HL-60 (cell line): ENCODE measurements at regions not wholly inside any gene's neighbourhood (a gene's known extent, or its start where the extent isn't known, plus 50 kb on each side); places are given as distances from the start of the nearest gene placed in this dataset.

Source experiments
- DNase-seq, 2 experiments: peaks; one replicate each; pipeline ENCODE4 v3.0.0-alpha.2; 2010 to 2020; ENCODE audit warnings: low read depth in 1 of 2, low spot score in 1 of 2
- H3K27ac ChIP-seq: fragments of 250-450 bp; sonication (Bioruptor Pico); replicated peaks from 2 replicates; pipeline ENCODE4 v1.5.1; 2020; ENCODE audit warnings: mild to moderate bottlenecking, moderate library complexity
- H3K27me3 ChIP-seq: fragments of 250-450 bp; sonication (Bioruptor Pico); 2 replicates; pipeline ENCODE4 v1.5.1; 2021; ENCODE audit warnings: mild to moderate bottlenecking, moderate library complexity; ENCODE audit not compliant: insufficient read depth, poor library complexity, severe bottlenecking
- H3K4me3 ChIP-seq: replicated peaks from 2 replicates; pipeline ENCODE4 v1.5.1; 2011; ENCODE audit warnings: mild to moderate bottlenecking, control low read depth, low read length; ENCODE audit not compliant: insufficient read depth
- GABPA ChIP-seq: IDR thresholded peaks from 2 replicates; pipeline ENCODE4 v1.6.1; 2012; ENCODE audit warnings: low read depth
- POLR2AphosphoS5 ChIP-seq: IDR thresholded peaks from 2 replicates; pipeline ENCODE4 v1.6.1; 2012; ENCODE audit warnings: low read depth
- REST ChIP-seq: IDR thresholded peaks from 2 replicates; pipeline ENCODE4 v1.6.1; 2012; ENCODE audit warnings: low read depth; ENCODE audit not compliant: insufficient replicate concordance
- SPI1 ChIP-seq: IDR thresholded peaks from 2 replicates; pipeline ENCODE4 v1.6.1; 2012; ENCODE audit warnings: low read depth, mild to moderate bottlenecking, borderline replicate concordance
- TF ChIP-seq, protein P1 (sequence below): IDR thresholded peaks from one replicate; pipeline ENCODE4 v1.5.1; 2011; ENCODE audit warnings: low read length, control low read depth, inconsistent platforms; ENCODE audit not compliant: insufficient read depth

DNA sequence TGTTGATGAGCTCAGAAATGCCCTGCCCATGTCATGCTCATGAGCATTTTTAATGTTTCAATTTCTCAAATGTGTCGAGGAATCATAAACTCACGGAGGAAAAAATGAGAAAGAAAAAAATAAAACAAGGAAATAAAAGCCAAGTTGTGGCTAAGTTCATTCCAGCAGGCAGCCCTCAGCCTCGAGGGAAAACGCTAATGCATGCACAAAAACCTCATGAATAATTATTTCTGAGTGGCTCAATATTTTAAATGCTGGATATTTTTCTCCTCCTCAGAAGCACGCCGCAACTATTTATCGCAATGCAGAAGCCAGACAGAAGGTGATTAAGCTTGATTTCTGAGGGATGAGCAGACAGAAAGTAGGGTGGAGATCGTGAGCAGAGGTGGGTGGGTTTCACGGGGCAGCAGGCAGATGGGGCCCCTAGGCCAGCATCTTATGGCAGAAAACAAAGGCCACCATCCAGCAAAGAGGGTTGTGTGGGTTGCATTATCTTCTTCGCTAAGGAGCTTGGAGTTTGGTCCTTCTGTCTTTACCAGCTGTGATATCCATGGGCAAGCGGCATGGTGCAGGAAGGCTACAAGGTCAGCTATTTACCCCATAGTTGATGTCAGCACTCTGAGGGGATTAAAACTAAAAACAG is 151.5 kb upstream of the LRFN2 start:
- TF ChIP-seq GABPA (no peak), REST (no peak), SPI1 (no peak), POLR2AphosphoS5 (no peak)
- TF ChIP-seq, protein P1, sequence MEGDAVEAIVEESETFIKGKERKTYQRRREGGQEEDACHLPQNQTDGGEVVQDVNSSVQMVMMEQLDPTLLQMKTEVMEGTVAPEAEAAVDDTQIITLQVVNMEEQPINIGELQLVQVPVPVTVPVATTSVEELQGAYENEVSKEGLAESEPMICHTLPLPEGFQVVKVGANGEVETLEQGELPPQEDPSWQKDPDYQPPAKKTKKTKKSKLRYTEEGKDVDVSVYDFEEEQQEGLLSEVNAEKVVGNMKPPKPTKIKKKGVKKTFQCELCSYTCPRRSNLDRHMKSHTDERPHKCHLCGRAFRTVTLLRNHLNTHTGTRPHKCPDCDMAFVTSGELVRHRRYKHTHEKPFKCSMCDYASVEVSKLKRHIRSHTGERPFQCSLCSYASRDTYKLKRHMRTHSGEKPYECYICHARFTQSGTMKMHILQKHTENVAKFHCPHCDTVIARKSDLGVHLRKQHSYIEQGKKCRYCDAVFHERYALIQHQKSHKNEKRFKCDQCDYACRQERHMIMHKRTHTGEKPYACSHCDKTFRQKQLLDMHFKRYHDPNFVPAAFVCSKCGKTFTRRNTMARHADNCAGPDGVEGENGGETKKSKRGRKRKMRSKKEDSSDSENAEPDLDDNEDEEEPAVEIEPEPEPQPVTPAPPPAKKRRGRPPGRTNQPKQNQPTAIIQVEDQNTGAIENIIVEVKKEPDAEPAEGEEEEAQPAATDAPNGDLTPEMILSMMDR, result no peak
- no peak overlapping the region for H3K27ac ChIP-seq
- H3K4me3 ChIP-seq, result no peak overlapping the region
- no peak for DNase-seq
- H3K27me3 ChIP-seq, result no peaks in the 10 kb centered on the region

- no peak overlapping the region for H3K4me3 ChIP-seq
- no peaks in the 10 kb centered on the region for H3K27me3 ChIP-seq
- no peak for DNase-seq
- TF ChIP-seq, protein P1, result no peak
- no peak for TF ChIP-seq SPI1
- no peak overlapping the region for H3K27ac ChIP-seq
These were observed 148.4 kb upstream of the LRFN2 start for GRCh38 chr6:40735521-40735920.

- TF ChIP-seq GABPA (no peak), SPI1 (no peak)
- TF ChIP-seq, protein P1, result no peak
- Histone ChIP-seq H3K27me3 (no peaks in the 10 kb centered on the region), H3K27ac (no peak overlapping the region), H3K4me3 (no peak overlapping the region)
- DNase-seq, result no peak
These were observed 148.0 kb upstream of the LRFN2 start for GRCh38 chr6:40735121-40735520.

- Histone ChIP-seq H3K27ac (no peak overlapping the region), H3K4me3 (no peak overlapping the region), H3K27me3 (no peaks in the 10 kb centered on the region)
- no peak for DNase-seq
- TF ChIP-seq SPI1 (no peak), REST (no peak)
- TF ChIP-seq, protein P1, result no peak
These were observed 147.4 kb upstream of the LRFN2 start for GRCh38 chr6:40734607-40735006.
